CD4-positive, alpha-beta T cell (primary cell): ENCODE measurements at regions not wholly inside any gene's neighbourhood (a gene's known extent, or its start where the extent isn't known, plus 50 kb on each side); places are given as distances from the start of the nearest gene placed in this dataset.

Source experiments
- ATAC-seq: fragments of 200-7000 bp; cut with Tn5 transposase; one replicate; pipeline ENCODE4 v1.10.0; 2022; ENCODE audit warnings: mild to moderate bottlenecking; ENCODE audit not compliant: poor library complexity
- CTCF ChIA-PET: fragments of 350-600 bp; sonication (Branson Sonifier 250); formaldehyde crosslinking; loops from one replicate; lab custom pipeline; 2021; ENCODE audit warnings: antibody characterized with exemption, inconsistent platforms; lab: Charles Lee
- POLR2A ChIA-PET: fragments of 350-600 bp; sonication (Branson Sonifier 250); formaldehyde crosslinking; loops from one replicate; lab custom pipeline; 2021; ENCODE audit warnings: antibody characterized with exemption, inconsistent platforms; lab: Charles Lee
- DNase-seq, 14 experiments: peaks; one replicate each; pipeline ENCODE4 v3.0.0-alpha.2; 2013 to 2020; ENCODE audit warnings: mixed read lengths in 2 of 14
- H3K27ac ChIP-seq, 2 donors: one replicate each; pipeline versions ENCODE4 v1.5.1 to v1.7.0; 2013; ENCODE audit warnings: low read length in 2 of 2, low read depth in 1 of 2, mild to moderate bottlenecking in 1 of 2
- H3K27me3 ChIP-seq, 2 experiments: 1 replicate in 1 of 2; 2 replicates in 1 of 2; pipeline versions ENCODE4 v1.6.1 to v1.7.0; 2013; ENCODE audit warnings: low read length in 2 of 2, control low read depth in 1 of 2, mild to moderate bottlenecking in 1 of 2, moderate library complexity in 1 of 2; ENCODE audit not compliant: insufficient read depth in 2 of 2, control insufficient read depth in 1 of 2
- H3K36me3 ChIP-seq: one replicate; pipeline ENCODE4 v1.6.1; 2013; ENCODE audit warnings: low read length, control low read depth; ENCODE audit not compliant: insufficient read depth
- H3K4me1 ChIP-seq: one replicate; pipeline ENCODE4 v1.6.1; 2013; ENCODE audit warnings: low read length, control low read depth; ENCODE audit not compliant: insufficient read depth
- H3K4me3 ChIP-seq: one replicate; pipeline ENCODE4 v1.5.1; 2013; ENCODE audit warnings: mild to moderate bottlenecking, low read length, moderate library complexity
- H3K9me3 ChIP-seq, 2 experiments: 1 replicate in 1 of 2; 2 replicates in 1 of 2; pipeline versions ENCODE4 v1.6.1 to v1.7.0; 2013; ENCODE audit warnings: low read length in 2 of 2, mild to moderate bottlenecking in 2 of 2, control low read depth in 1 of 2, moderate library complexity in 1 of 2; ENCODE audit not compliant: control insufficient read depth in 1 of 2, insufficient read depth in 1 of 2
- H3K27ac Mint-ChIP-seq: one replicate; pipeline ENCODE4 v1.8.0; 2020; ENCODE audit warnings: mixed read lengths
- H3K27me3 Mint-ChIP-seq: one replicate; pipeline ENCODE4 v1.8.0; 2021; ENCODE audit warnings: mixed read lengths
- H3K36me3 Mint-ChIP-seq: one replicate; pipeline ENCODE4 v1.8.0; 2021; ENCODE audit warnings: low read depth, mixed read lengths
- H3K4me1 Mint-ChIP-seq: one replicate; pipeline ENCODE4 v1.8.0; 2021; ENCODE audit warnings: low read depth, mixed read lengths
- H3K4me3 Mint-ChIP-seq: one replicate; pipeline ENCODE4 v1.8.0; 2020; ENCODE audit warnings: mild to moderate bottlenecking, mixed read lengths
- H3K9me3 Mint-ChIP-seq: one replicate; pipeline ENCODE4 v1.8.0; 2020; ENCODE audit warnings: mixed read lengths
- CTCF ChIP-seq: fragments of 200-600 bp; IDR thresholded peaks from one replicate; pipeline ENCODE4 v1.8.0; 2022; ENCODE audit warnings: antibody characterized with exemption, mild to moderate bottlenecking
- intact Hi-C, 2 experiments: fragments of 100-400 bp; cut with DNase I in 1 of 2; cut with micrococcal nuclease in 1 of 2; formaldehyde crosslinking; loops; one replicate each; pipeline versions ENCODE4 v1.15.1 to v1.9.0; 2023 to 2025; cut with DNase I, micrococcal nuclease

- Mint-ChIP-seq H3K9me3 (peaks cover 11% of the 10 kb centered on the region), H3K36me3 (no peaks in the 10 kb centered on the region), H3K4me1 (no peaks in the 10 kb centered on the region), H3K27ac (no peak overlapping the region), H3K27me3 (no peaks in the 10 kb centered on the region), H3K4me3 (no peak overlapping the region)
- H3K27ac ChIP-seq = no peak overlapping the region
- H3K9me3 ChIP-seq = peaks cover 0 to 4% of the 10 kb centered on the region in 2 experiments
- no peaks in the 10 kb centered on the region for H3K27me3 ChIP-seq
- ChIA-PET POLR2A (no interaction called here), CTCF (no interaction called here)
- no peak for ATAC-seq
- no peak for DNase-seq
- H3K36me3 ChIP-seq = no peaks in the 10 kb centered on the region
- intact Hi-C loops = no loop called here
- no peaks in the 10 kb centered on the region for H3K4me1 ChIP-seq
- TF ChIP-seq CTCF = no peak
- no peak overlapping the region for H3K4me3 ChIP-seq
These were observed 2141.9 kb upstream of the AGA start for GRCh38 chr4:179584101-179584500.

DNA sequence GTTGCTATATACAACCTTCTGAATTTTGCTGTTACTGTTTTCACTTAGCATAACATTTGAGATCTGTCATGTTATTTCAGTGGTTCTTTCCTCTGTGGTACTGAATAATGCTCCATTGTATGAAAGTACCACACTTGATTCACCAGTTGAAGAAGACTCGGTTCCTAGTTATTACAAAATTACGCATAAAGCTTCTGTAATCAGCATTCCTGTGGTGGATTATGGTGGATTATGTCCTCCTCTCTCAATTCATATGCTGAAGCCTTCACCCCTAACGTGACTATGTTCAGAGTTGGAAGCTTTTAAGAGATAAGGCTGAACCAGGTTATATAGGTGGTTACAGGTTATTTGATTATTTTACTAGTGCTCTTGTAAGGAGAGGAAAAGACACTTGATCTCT, 2143.5 kb upstream of the AGA start:
- ChIA-PET CTCF (no interaction called here), POLR2A (no interaction called here)
- Histone ChIP-seq H3K27me3 (no peaks in the 10 kb centered on the region), H3K36me3 (no peaks in the 10 kb centered on the region), H3K4me3 (no peak overlapping the region), H3K27ac (no peak overlapping the region), H3K9me3 (peaks cover 0 to 4% of the 10 kb centered on the region in 2 experiments), H3K4me1 (no peaks in the 10 kb centered on the region)
- no peaks in the 10 kb centered on the region for H3K4me1 Mint-ChIP-seq
- H3K27ac Mint-ChIP-seq = no peak overlapping the region
- peaks cover 7% of the 10 kb centered on the region for H3K9me3 Mint-ChIP-seq
- ATAC-seq (no peak), DNase-seq (no peak)
- intact Hi-C loops = no loop called here
- TF ChIP-seq CTCF = no peak
- no peaks in the 10 kb centered on the region for H3K27me3 Mint-ChIP-seq
- no peak overlapping the region for H3K4me3 Mint-ChIP-seq
- no peaks in the 10 kb centered on the region for H3K36me3 Mint-ChIP-seq

DNA sequence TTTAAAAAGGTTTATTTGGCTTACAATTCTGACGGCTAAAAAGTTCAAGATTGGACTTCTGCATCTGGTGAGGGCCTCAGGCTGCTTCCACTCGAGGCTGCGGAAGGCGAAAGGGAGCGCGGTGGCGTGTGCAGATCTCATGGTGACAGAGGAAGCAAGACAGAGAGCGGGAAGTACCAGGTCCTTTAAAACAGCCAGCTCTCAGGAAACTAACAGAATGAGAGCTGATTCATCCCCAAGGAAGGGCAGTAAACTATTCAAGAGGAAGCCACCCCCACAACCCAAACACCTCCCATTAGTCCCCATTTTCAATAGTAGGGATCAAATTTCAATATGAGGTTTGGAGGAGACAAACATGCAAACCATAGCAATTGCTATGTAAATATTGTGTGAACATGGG, 2144.2 kb upstream of the AGA start:
- CTCF ChIA-PET = no interaction called here
- no peak for TF ChIP-seq CTCF
- H3K27ac Mint-ChIP-seq = no peak overlapping the region
- Histone ChIP-seq H3K27ac (no peak overlapping the region), H3K4me3 (no peak overlapping the region), H3K36me3 (no peaks in the 10 kb centered on the region), H3K9me3 (peaks cover 0 to 4% of the 10 kb centered on the region in 2 experiments), H3K27me3 (no peaks in the 10 kb centered on the region), H3K4me1 (no peaks in the 10 kb centered on the region)
- no peak overlapping the region for H3K4me3 Mint-ChIP-seq
- DNase-seq (no peak), ATAC-seq (no peak)
- H3K9me3 Mint-ChIP-seq = peaks cover 7% of the 10 kb centered on the region
- H3K36me3 Mint-ChIP-seq = no peaks in the 10 kb centered on the region
- POLR2A ChIA-PET = no interaction called here
- no peaks in the 10 kb centered on the region for H3K4me1 Mint-ChIP-seq
- H3K27me3 Mint-ChIP-seq = no peaks in the 10 kb centered on the region
- intact Hi-C loops = no loop called here
